ENCODE measurements at regions not wholly inside any gene's neighbourhood (a gene's known extent, or its start where the extent isn't known, plus 50 kb on each side); places are given as distances from the start of the nearest gene placed in this dataset.

DNA sequence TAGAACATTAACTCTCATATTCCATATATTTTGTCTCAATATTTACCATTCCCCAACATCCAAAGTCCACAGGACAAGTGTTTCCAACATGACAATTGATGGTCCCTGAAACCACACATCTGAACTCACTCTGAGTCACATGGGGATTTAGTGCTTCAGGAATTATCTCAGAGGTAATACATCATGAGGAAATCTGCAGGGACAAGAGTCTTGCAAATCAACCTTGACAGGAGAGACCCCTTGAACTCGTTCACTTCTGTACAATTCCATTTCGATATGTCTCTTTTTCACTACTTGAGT lies 119.7 kb upstream of the ABCA1 start:
- Histone ChIP-seq H3K36me3 (ENCODE audit: control insufficient read depth in 1 of 2, insufficient read depth in 2 of 2, low read length in 2 of 2) (no peaks in the 10 kb centered on the region), H3K4me1 (ENCODE audit: control insufficient read depth in 1 of 2, insufficient read depth in 2 of 2, low read length in 2 of 2) (no peaks in the 10 kb centered on the region), H3K27me3 (ENCODE audit: low read depth, low read length) (no peaks in the 10 kb centered on the region), H3K4me3 (ENCODE audit: low read depth in 1 of 2, low read length in 2 of 2) (no peak overlapping the region), H3K27ac (ENCODE audit: low read length) (no peak overlapping the region), H3K9me3 (ENCODE audit: control insufficient read depth in 1 of 2, low read length in 2 of 2) (no peaks in the 10 kb centered on the region)

DNA sequence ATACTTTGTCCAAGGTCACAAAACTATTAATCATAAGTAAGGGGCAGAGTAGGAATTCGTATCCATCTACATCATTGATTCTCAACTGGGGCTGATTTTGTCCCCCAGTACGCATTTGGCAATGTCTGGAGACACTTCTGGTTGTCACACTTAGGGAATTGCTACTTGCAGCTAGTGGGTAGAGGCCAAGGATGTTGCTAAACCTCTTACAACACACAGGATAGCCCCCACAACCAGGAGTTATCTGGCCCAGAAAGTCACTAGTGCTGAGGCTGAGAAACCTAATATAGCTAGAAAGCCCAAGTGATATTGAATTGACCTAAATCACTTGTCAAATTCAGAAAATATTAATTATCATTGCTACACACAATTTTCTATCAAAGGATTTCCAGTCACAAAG lies 120.4 kb upstream of the ABCA1 start:
- Histone ChIP-seq H3K27me3 (ENCODE audit: low read depth, low read length) (no peaks in the 10 kb centered on the region), H3K4me3 (ENCODE audit: low read depth in 1 of 2, low read length in 2 of 2) (no peak overlapping the region), H3K9me3 (ENCODE audit: control insufficient read depth in 1 of 2, low read length in 2 of 2) (no peaks in the 10 kb centered on the region), H3K4me1 (ENCODE audit: control insufficient read depth in 1 of 2, insufficient read depth in 2 of 2, low read length in 2 of 2) (no peaks in the 10 kb centered on the region), H3K27ac (ENCODE audit: low read length) (no peak overlapping the region), H3K36me3 (ENCODE audit: control insufficient read depth in 1 of 2, insufficient read depth in 2 of 2, low read length in 2 of 2) (no peaks in the 10 kb centered on the region)

DNA sequence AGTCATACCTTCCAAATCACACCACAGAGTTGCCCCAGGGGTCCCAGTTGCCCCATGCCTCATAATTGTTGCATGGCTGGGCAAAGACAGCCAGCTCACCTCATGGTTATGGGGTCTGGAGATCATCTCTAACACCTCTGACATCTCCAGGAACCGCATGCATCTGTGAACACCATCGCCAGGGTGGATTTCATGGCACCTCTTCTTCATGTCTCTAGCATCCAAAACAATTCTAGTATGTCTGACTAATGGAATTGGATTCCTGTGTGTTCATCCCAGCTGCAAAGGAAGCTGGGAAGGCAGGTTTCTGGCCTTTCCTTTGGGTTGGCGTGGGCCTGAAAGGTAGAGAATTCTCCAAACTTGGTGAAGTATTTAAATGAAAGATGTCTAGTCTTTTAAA lies 122.3 kb upstream of the ABCA1 start:
- Histone ChIP-seq H3K27ac (ENCODE audit: low read length) (no peak overlapping the region), H3K4me1 (ENCODE audit: control insufficient read depth in 1 of 2, insufficient read depth in 2 of 2, low read length in 2 of 2) (no peaks in the 10 kb centered on the region), H3K9me3 (ENCODE audit: control insufficient read depth in 1 of 2, low read length in 2 of 2) (no peaks in the 10 kb centered on the region), H3K27me3 (ENCODE audit: low read depth, low read length) (no peaks in the 10 kb centered on the region), H3K4me3 (ENCODE audit: low read depth in 1 of 2, low read length in 2 of 2) (no peak overlapping the region), H3K36me3 (ENCODE audit: control insufficient read depth in 1 of 2, insufficient read depth in 2 of 2, low read length in 2 of 2) (no peaks in the 10 kb centered on the region)

DNA sequence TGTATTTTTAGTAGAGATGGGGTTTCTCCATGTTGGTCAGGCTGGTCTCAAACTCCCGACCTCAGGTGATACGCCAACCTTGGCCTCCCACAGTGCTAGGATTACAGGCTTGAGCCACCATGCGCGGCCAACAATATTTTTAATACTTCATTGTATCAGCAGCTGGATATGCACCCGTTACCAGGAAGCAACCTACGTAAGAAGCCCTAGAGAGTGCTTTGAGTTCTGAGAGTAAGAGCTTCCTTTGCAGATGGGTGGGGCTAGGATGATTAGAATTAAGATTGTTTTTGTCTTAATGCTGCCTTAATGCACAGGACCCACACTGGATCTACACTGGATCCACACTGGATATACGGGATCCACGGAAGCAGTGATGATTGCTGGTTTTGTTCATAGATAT lies 123.9 kb upstream of the ABCA1 start:
- Histone ChIP-seq H3K27me3 (ENCODE audit: low read depth, low read length) (no peaks in the 10 kb centered on the region), H3K4me1 (ENCODE audit: control insufficient read depth in 1 of 2, insufficient read depth in 2 of 2, low read length in 2 of 2) (no peaks in the 10 kb centered on the region), H3K4me3 (ENCODE audit: low read depth in 1 of 2, low read length in 2 of 2) (no peak overlapping the region), H3K36me3 (ENCODE audit: control insufficient read depth in 1 of 2, insufficient read depth in 2 of 2, low read length in 2 of 2) (no peaks in the 10 kb centered on the region), H3K27ac (ENCODE audit: low read length) (no peak overlapping the region), H3K9me3 (ENCODE audit: control insufficient read depth in 1 of 2, low read length in 2 of 2) (no peaks in the 10 kb centered on the region)

DNA sequence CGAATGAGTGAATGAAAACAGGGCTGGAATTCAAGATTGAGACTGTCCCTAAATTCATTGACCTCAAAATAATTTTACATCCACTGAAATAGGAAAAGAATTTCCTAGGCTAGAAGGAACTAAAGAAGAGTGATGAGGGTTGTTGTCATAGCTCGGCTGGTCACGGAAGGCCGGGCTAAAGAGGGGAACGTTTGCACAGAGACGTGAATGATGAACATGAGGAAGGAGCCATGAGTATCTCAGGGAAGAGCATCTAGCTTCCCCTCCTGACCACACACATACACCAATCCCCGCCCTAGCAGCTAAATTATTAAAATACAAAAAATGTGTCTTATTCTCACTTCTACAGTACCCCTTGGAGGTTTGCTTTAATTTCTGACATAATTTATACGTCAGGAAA lies 124.4 kb upstream of the ABCA1 start:
- no peaks in the 10 kb centered on the region for H3K4me1 ChIP-seq (ENCODE audit: control insufficient read depth in 1 of 2, insufficient read depth in 2 of 2, low read length in 2 of 2)
- H3K27ac ChIP-seq (ENCODE audit: low read length): no peak overlapping the region
- H3K9me3 ChIP-seq (ENCODE audit: control insufficient read depth in 1 of 2, low read length in 2 of 2): no peaks in the 10 kb centered on the region
- H3K4me3 ChIP-seq (ENCODE audit: low read depth in 1 of 2, low read length in 2 of 2): no peak overlapping the region
- H3K36me3 ChIP-seq (ENCODE audit: control insufficient read depth in 1 of 2, insufficient read depth in 2 of 2, low read length in 2 of 2): no peaks in the 10 kb centered on the region
- H3K27me3 ChIP-seq (ENCODE audit: low read depth, low read length): no peaks in the 10 kb centered on the region

DNA sequence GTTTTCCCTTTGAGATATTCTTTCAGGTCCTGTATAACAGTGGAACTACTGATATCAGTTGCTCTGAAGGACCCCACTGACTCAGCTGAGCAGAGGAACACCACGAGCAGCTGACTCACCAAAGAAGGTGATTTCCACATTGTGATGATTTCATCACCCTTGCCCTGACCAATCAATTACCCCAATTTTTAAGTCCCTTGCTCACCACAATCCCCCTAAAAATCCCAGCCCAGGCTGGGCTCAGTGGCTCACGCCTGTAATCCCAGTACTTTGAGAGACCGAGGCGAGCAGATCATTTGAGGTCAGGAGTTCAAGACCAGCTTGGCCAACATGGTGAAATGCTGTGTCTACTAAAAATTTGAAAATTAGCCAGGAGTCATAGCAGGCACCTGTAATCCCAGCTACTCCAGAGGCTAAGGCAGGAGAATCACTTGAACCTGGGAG lies 125.3 kb upstream of the ABCA1 start:
- H3K4me3 ChIP-seq (ENCODE audit: low read depth in 1 of 2, low read length in 2 of 2): no peak overlapping the region
- H3K27me3 ChIP-seq (ENCODE audit: low read depth, low read length): no peaks in the 10 kb centered on the region
- no peaks in the 10 kb centered on the region for H3K9me3 ChIP-seq (ENCODE audit: control insufficient read depth in 1 of 2, low read length in 2 of 2)
- H3K4me1 ChIP-seq (ENCODE audit: control insufficient read depth in 1 of 2, insufficient read depth in 2 of 2, low read length in 2 of 2): no peaks in the 10 kb centered on the region
- no peaks in the 10 kb centered on the region for H3K36me3 ChIP-seq (ENCODE audit: control insufficient read depth in 1 of 2, insufficient read depth in 2 of 2, low read length in 2 of 2)
- H3K27ac ChIP-seq (ENCODE audit: low read length): no peak overlapping the region

DNA sequence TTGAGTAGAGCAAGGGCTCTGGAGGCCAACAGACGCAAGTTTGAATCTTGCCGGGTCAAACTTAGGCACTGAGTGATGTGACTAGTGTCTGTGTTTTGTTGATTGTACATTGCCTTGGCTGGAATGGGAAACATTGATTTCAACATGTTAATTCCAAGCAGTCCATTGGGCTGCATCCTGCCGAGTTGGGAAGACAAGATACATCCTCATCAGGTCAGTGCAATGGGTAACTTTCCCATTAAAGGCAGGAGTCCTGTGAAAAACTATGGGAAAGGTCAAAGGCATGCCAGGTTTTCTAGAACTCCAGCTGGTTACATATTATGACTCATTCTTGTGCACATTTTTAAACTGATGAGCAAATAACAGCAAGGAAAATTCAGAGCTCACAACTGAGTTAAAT lies 126.5 kb upstream of the ABCA1 start:
- Histone ChIP-seq H3K9me3 (ENCODE audit: control insufficient read depth in 1 of 2, low read length in 2 of 2) (no peaks in the 10 kb centered on the region), H3K4me1 (ENCODE audit: control insufficient read depth in 1 of 2, insufficient read depth in 2 of 2, low read length in 2 of 2) (no peaks in the 10 kb centered on the region), H3K27ac (ENCODE audit: low read length) (no peak overlapping the region), H3K4me3 (ENCODE audit: low read depth in 1 of 2, low read length in 2 of 2) (no peak overlapping the region), H3K36me3 (ENCODE audit: control insufficient read depth in 1 of 2, insufficient read depth in 2 of 2, low read length in 2 of 2) (no peaks in the 10 kb centered on the region), H3K27me3 (ENCODE audit: low read depth, low read length) (no peaks in the 10 kb centered on the region)

DNA sequence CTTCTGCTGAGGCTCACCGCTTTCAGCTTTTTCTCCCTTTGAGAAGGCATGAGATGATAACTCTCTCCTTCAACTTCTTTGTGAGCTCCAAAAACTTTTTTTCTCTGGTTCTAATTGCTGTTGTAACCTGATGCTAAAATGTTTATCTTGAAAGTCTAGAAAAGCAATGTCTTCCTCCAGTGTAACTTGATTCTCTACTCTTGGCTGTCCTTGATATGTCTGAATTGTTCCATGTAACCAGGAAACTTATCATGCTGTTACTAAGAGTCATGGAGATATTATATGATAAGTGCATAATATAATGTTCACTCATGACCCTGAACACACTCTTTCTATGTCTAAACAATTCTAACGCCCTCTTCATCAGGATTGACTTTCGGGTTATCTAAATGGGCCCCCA lies 128.0 kb upstream of the ABCA1 start:
- Histone ChIP-seq H3K9me3 (ENCODE audit: control insufficient read depth in 1 of 2, low read length in 2 of 2) (no peaks in the 10 kb centered on the region), H3K36me3 (ENCODE audit: control insufficient read depth in 1 of 2, insufficient read depth in 2 of 2, low read length in 2 of 2) (no peaks in the 10 kb centered on the region), H3K27ac (ENCODE audit: low read length) (no peak overlapping the region), H3K4me1 (ENCODE audit: control insufficient read depth in 1 of 2, insufficient read depth in 2 of 2, low read length in 2 of 2) (no peaks in the 10 kb centered on the region), H3K27me3 (ENCODE audit: low read depth, low read length) (no peaks in the 10 kb centered on the region), H3K4me3 (ENCODE audit: low read depth in 1 of 2, low read length in 2 of 2) (no peak overlapping the region)

DNA sequence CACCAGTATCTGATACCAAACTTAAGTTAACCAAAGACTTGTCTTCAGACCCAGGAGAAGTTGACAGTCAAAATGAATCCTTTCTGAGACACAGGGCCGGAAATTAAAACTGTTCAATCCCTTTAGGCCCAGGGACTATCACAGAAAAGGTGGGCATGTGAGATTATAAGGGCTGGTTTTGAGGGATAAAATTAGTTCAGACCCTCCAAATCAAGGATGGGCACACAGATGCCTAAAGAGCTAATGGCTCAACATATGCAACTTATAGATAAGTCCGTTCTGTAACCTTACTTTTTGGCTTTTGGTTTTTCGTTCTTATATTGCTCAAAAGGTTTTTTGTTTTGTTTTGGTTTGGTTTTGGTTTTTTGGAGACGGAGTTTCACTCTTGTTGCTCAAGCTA lies 129.6 kb upstream of the ABCA1 start:
- H3K36me3 ChIP-seq (ENCODE audit: control insufficient read depth in 1 of 2, insufficient read depth in 2 of 2, low read length in 2 of 2): no peaks in the 10 kb centered on the region
- no peak overlapping the region for H3K4me3 ChIP-seq (ENCODE audit: low read depth in 1 of 2, low read length in 2 of 2)
- no peaks in the 10 kb centered on the region for H3K9me3 ChIP-seq (ENCODE audit: control insufficient read depth in 1 of 2, low read length in 2 of 2)
- no peaks in the 10 kb centered on the region for H3K27me3 ChIP-seq (ENCODE audit: low read depth, low read length)
- H3K4me1 ChIP-seq (ENCODE audit: control insufficient read depth in 1 of 2, insufficient read depth in 2 of 2, low read length in 2 of 2): peaks cover 0 to 4% of the 10 kb centered on the region in 2 donors
- H3K27ac ChIP-seq (ENCODE audit: low read length): no peak overlapping the region

DNA sequence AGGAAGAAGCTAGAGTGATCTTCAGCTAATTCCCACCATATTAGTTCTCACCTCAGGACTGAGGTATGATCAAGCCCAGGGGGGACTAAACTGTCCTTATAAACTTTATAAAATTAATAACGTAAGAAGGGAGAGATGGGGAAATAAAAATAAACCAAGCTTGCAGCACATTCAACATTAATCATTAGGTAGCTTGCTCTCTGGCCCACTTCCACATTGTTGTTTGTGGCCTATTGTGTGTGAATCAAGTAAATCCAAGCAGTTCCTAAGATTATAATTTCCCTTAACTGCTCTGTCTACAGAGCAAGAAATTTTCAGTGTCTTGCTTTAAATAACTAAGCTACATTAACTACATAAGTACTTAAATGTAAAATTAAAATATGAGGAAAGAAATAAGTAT lies 131.3 kb upstream of the ABCA1 start:
- H3K36me3 ChIP-seq (ENCODE audit: control insufficient read depth in 1 of 2, insufficient read depth in 2 of 2, low read length in 2 of 2): peaks cover 0 to 5% of the 10 kb centered on the region in 2 donors
- H3K4me3 ChIP-seq (ENCODE audit: low read depth in 1 of 2, low read length in 2 of 2): no peak overlapping the region
- H3K9me3 ChIP-seq (ENCODE audit: control insufficient read depth in 1 of 2, low read length in 2 of 2): no peaks in the 10 kb centered on the region
- peaks cover 6 to 10% of the 10 kb centered on the region in 2 donors for H3K4me1 ChIP-seq (ENCODE audit: control insufficient read depth in 1 of 2, insufficient read depth in 2 of 2, low read length in 2 of 2)
- H3K27ac ChIP-seq (ENCODE audit: low read length): no peak overlapping the region
- H3K27me3 ChIP-seq (ENCODE audit: low read depth, low read length): no peaks in the 10 kb centered on the region

DNA sequence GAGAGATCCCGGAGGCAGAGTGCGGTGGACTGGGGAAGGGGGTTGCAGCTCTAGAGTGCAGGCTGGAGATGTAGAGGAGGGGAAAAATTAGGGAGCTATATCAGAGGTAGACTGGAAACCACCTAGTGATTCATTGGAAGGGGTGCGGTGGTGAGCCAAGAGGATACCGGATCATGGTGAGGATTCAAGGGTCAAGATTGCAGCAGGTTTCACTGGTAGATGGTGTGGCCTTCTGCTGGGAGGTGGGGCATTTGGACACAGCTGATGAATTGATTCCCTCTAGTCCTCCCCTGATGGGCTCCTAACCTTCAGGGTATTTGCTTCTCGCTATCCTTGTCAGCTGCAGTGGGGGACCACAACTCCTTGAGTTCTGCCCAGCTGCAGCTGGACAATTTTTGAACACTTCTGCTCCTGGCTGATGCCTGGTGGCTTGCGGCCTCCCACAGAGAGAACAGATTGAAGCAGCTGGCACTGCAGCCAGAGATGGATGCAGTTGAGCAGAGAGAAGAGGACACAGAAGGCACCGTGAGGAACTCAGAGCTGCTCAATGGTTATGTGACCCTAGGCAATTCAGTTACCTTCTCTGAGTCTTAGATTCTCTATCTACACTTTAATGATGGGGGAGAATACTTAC lies 134.4 kb upstream of the ABCA1 start:
- Histone ChIP-seq H3K36me3 (ENCODE audit: control insufficient read depth in 1 of 2, insufficient read depth in 2 of 2, low read length in 2 of 2) (peaks cover 0 to 5% of the 10 kb centered on the region in 2 donors), H3K27ac (ENCODE audit: low read length) (no peak overlapping the region), H3K27me3 (ENCODE audit: low read depth, low read length) (no peaks in the 10 kb centered on the region), H3K4me3 (ENCODE audit: low read depth in 1 of 2, low read length in 2 of 2) (no peak overlapping the region), H3K4me1 (ENCODE audit: control insufficient read depth in 1 of 2, insufficient read depth in 2 of 2, low read length in 2 of 2) (peaks cover 20 to 25% of the 10 kb centered on the region in 2 donors), H3K9me3 (ENCODE audit: control insufficient read depth in 1 of 2, low read length in 2 of 2) (no peaks in the 10 kb centered on the region)

DNA sequence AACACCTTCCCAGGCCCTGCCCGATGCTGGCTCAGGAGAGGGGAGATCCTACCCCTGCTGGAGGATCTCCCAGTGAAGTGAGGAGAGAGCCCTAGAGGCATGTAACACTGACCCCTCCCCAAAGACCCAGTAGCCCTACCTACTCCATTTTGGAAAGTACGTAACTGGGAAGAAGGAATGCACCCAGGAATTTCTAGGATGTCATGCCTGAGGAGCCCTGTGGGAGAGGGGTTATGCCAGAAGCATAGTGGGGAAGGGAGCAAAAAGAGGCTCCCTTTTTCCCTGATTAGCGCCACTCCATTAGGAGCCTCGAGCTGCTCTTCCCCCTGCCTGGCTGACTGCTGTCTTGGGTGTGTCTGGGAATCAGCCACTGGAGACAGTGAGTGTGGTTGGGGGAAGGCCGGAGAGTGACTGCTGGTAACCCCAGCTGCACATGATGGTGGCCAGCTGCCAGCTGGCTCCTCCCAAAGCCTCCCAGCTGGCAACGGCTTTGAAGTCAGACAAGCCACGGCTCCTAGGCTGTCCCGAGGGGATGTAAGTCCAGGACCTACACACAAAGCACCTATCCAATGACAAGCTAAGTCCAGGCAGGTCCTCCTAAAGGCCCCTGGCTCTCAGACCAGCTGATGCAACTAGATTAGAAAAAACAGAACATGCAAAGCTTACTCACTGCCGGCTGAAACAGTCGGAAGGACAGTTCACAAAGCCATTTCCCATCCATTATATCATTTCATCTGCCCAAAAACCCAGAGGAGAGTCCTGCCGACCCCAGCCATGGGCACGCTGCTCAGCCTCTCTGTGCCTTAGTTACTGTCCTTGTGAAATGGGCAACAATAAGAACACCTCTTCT lies 136.5 kb upstream of the ABCA1 start:
- Histone ChIP-seq H3K36me3 (ENCODE audit: control insufficient read depth in 1 of 2, insufficient read depth in 2 of 2, low read length in 2 of 2) (peaks cover 0 to 5% of the 10 kb centered on the region in 2 donors), H3K4me1 (ENCODE audit: control insufficient read depth in 1 of 2, insufficient read depth in 2 of 2, low read length in 2 of 2) (peaks cover 20 to 25% of the 10 kb centered on the region in 2 donors), H3K27ac (ENCODE audit: low read length) (peak overlapping the region; percentile 90), H3K9me3 (ENCODE audit: control insufficient read depth in 1 of 2, low read length in 2 of 2) (no peaks in the 10 kb centered on the region), H3K27me3 (ENCODE audit: low read depth, low read length) (no peaks in the 10 kb centered on the region), H3K4me3 (ENCODE audit: low read depth in 1 of 2, low read length in 2 of 2) (peak overlapping the region; percentile 10 to 41)

Data from muscle layer of duodenum (tissue), 2 donors.